Epithelial cell of proximal tubule (primary cell): ENCODE measurements at regions not wholly inside any gene's neighbourhood (a gene's known extent, or its start where the extent isn't known, plus 50 kb on each side); places are given as distances from the start of the nearest gene placed in this dataset.

ENCODE experiments used
- DNase-seq: peaks from one replicate; pipeline ENCODE4 v3.0.0-alpha.2; 2011; ENCODE audit warnings: low read depth
- H3K4me3 ChIP-seq: 2 replicates; pipeline ENCODE4 v1.5.1; 2011; ENCODE audit warnings: low read depth, mild to moderate bottlenecking, low read length
- CTCF ChIP-seq: conservative IDR thresholded peaks from 2 replicates; pipeline ENCODE4 v1.5.1; 2012; ENCODE audit warnings: low read depth, mild to moderate bottlenecking, low read length

- H3K4me3 ChIP-seq, result no peak overlapping the region
- no peak for TF ChIP-seq CTCF
- no peak for DNase-seq
Measured at GRCh38 chr13:42717176-42717575, 64.2 kb upstream of the FAM216B start.

- H3K4me3 ChIP-seq, result no peak overlapping the region
- peak; percentile 38 for DNase-seq
Measured at GRCh38 chr13:42720113-42720857, 61.1 kb upstream of the FAM216B start.

GRCh38 chr13:42720858-42721219, 60.5 kb upstream of the FAM216B start:
- DNase-seq, result no peak
- no peak for TF ChIP-seq CTCF
- H3K4me3 ChIP-seq, result no peak overlapping the region

More at GRCh38 chr13:42720113-42720857, 61.1 kb upstream of the FAM216B start:
- no peak for TF ChIP-seq CTCF

GRCh38 chr13:42722883-42723539, 58.4 kb upstream of the FAM216B start:
- no peak for DNase-seq
- H3K4me3 ChIP-seq, result no peak overlapping the region
- no peak for TF ChIP-seq CTCF

- TF ChIP-seq CTCF, result no peak
- H3K4me3 ChIP-seq, result no peak overlapping the region
- no peak for DNase-seq
Measured at GRCh38 chr13:42728507-42729180, 52.7 kb upstream of the FAM216B start.

- no peak for DNase-seq
- H3K4me3 ChIP-seq, result no peak overlapping the region
- TF ChIP-seq CTCF, result no peak
Measured at GRCh38 chr13:42729857-42730402, 51.5 kb upstream of the FAM216B start.
